Spleen (tissue), 7 donors: ENCODE measurements at regions not wholly inside any gene's neighbourhood (a gene's known extent, or its start where the extent isn't known, plus 50 kb on each side); places are given as distances from the start of the nearest gene placed in this dataset.

Experiments used
- POLR2A ChIP-seq, 3 donors: fragments of 450-650 bp; IDR thresholded peaks; one replicate each; pipeline ENCODE4 v1.5.1; 2017; ENCODE audit warnings: antibody characterized with exemption in 3 of 3, mild to moderate bottlenecking in 1 of 3
- POLR2AphosphoS5 ChIP-seq, 3 donors: sonication (generic); formaldehyde crosslinking; IDR thresholded peaks; one replicate each; pipeline ENCODE4 v1.5.1; 2017; ENCODE audit warnings: antibody characterized with exemption in 3 of 3
- TF ChIP-seq, protein P1 (sequence below), 11 experiments: fragments of 200-600 bp in 7 of 11; fragments of 450-650 bp in 4 of 11; sonication (generic) in 4 of 11; IDR thresholded peaks in 8 of 11; conservative IDR thresholded peaks in 3 of 11; 1 replicate in 7 of 11; 2 replicates in 4 of 11; pipeline versions ENCODE4 v1.4.0 to v1.8.0; 2016 to 2021; ENCODE audit warnings: antibody characterized with exemption in 11 of 11, inconsistent platforms in 4 of 11, mild to moderate bottlenecking in 1 of 11
- donor health status: DM: no; HTN: no; CAD: no; lungs with moderate emphysema.
- donor health status: DM: no; HTN: no; CAD: no.
- donor health status: DM: no; HTN: no; CAD: no.

DNA sequence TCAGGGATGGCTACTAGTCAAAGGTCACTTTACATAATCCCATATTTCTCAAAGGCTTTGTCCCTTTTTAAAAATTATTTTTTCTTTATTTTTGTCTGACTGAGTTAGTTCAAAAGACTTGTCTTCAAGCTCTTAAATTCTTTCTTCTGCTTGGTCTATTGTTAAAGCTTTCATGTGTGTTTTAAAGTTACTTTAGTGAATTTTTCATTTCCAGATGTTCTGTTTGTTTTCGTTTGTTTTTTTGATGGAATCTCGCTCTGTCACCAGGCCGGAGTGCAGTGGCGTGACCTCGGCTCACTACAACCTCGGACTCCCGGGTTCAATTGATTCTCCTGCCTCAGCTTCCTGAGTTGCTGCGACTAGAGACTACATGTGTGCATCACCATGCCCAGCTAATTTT lies 55.0 kb upstream of the SNCAIP start:
- TF ChIP-seq, protein P1, sequence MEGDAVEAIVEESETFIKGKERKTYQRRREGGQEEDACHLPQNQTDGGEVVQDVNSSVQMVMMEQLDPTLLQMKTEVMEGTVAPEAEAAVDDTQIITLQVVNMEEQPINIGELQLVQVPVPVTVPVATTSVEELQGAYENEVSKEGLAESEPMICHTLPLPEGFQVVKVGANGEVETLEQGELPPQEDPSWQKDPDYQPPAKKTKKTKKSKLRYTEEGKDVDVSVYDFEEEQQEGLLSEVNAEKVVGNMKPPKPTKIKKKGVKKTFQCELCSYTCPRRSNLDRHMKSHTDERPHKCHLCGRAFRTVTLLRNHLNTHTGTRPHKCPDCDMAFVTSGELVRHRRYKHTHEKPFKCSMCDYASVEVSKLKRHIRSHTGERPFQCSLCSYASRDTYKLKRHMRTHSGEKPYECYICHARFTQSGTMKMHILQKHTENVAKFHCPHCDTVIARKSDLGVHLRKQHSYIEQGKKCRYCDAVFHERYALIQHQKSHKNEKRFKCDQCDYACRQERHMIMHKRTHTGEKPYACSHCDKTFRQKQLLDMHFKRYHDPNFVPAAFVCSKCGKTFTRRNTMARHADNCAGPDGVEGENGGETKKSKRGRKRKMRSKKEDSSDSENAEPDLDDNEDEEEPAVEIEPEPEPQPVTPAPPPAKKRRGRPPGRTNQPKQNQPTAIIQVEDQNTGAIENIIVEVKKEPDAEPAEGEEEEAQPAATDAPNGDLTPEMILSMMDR (IDR thresholded peaks at IDR 0.05 in 8 of 11, conservative IDR thresholded peaks at IDR 0.05 in 3 of 11), result no peak
- no peak for TF ChIP-seq POLR2A (IDR thresholded peaks at IDR 0.05)
- TF ChIP-seq POLR2AphosphoS5 (IDR thresholded peaks at IDR 0.05), result no peak
